ENCODE measurements at regions not wholly inside any gene's neighbourhood (a gene's known extent, or its start where the extent isn't known, plus 50 kb on each side); places are given as distances from the start of the nearest gene placed in this dataset.

GRCh38 chr1:29488086-29488793 is 251.9 kb downstream of the PTPRU start:
- no peaks in the 10 kb centered on the region for H3K27me3 ChIP-seq (replicated peaks; ENCODE audit: control insufficient read depth, insufficient read depth, low read length, poor library complexity, severe bottlenecking)
- H3K36me3 ChIP-seq (ENCODE audit: control insufficient read depth, insufficient read depth, low read length) = no peaks in the 10 kb centered on the region
- DNase-seq = no peak
- no peak overlapping the region for H3K27ac ChIP-seq (ENCODE audit: insufficient read depth, low read length, poor library complexity, severe bottlenecking)
- H3K4me3 ChIP-seq (ENCODE audit: insufficient read depth, low read depth, low read length, poor library complexity, severe bottlenecking) = no peak overlapping the region
- no peaks in the 10 kb centered on the region for H3K4me1 ChIP-seq (ENCODE audit: control insufficient read depth, insufficient read depth, low read length, poor library complexity, severe bottlenecking)
- H3K9me3 ChIP-seq (ENCODE audit: control insufficient read depth, low read length) = no peaks in the 10 kb centered on the region

DNA sequence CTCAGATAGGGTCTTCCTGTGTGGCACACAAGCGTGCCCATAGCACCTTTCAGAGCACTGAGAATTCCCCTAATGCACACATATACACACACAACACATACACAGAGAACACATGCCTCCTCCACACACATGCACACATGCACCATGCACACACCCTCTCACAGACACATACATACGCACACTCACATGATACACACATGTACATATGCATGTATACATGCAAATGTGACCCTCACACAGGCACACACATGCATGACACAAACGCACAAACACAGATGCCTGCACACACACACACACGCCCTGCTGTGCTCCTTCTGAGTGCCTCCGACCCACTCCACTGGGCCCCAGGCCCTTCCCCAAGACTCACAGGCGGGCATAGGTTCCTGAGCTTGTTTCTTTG is 251.0 kb downstream of the PTPRU start:
- no peak overlapping the region for H3K27ac ChIP-seq (ENCODE audit: insufficient read depth, low read length, poor library complexity, severe bottlenecking)
- H3K27me3 ChIP-seq (replicated peaks; ENCODE audit: control insufficient read depth, insufficient read depth, low read length, poor library complexity, severe bottlenecking) = no peaks in the 10 kb centered on the region
- H3K9me3 ChIP-seq (ENCODE audit: control insufficient read depth, low read length) = no peaks in the 10 kb centered on the region
- no peak overlapping the region for H3K4me3 ChIP-seq (ENCODE audit: insufficient read depth, low read depth, low read length, poor library complexity, severe bottlenecking)
- no peak for DNase-seq
- no peaks in the 10 kb centered on the region for H3K36me3 ChIP-seq (ENCODE audit: control insufficient read depth, insufficient read depth, low read length)
- no peaks in the 10 kb centered on the region for H3K4me1 ChIP-seq (ENCODE audit: control insufficient read depth, insufficient read depth, low read length, poor library complexity, severe bottlenecking)

GRCh38 chr1:29485096-29485925 is 249.0 kb downstream of the PTPRU start:
- Histone ChIP-seq H3K4me1 (ENCODE audit: control insufficient read depth, insufficient read depth, low read length, poor library complexity, severe bottlenecking) (no peaks in the 10 kb centered on the region), H3K36me3 (ENCODE audit: control insufficient read depth, insufficient read depth, low read length) (no peaks in the 10 kb centered on the region), H3K9me3 (ENCODE audit: control insufficient read depth, low read length) (no peaks in the 10 kb centered on the region), H3K27ac (ENCODE audit: insufficient read depth, low read length, poor library complexity, severe bottlenecking) (no peak overlapping the region), H3K27me3 (replicated peaks; ENCODE audit: control insufficient read depth, insufficient read depth, low read length, poor library complexity, severe bottlenecking) (no peaks in the 10 kb centered on the region), H3K4me3 (ENCODE audit: insufficient read depth, low read depth, low read length, poor library complexity, severe bottlenecking) (no peak overlapping the region)
- no peak for DNase-seq

DNA sequence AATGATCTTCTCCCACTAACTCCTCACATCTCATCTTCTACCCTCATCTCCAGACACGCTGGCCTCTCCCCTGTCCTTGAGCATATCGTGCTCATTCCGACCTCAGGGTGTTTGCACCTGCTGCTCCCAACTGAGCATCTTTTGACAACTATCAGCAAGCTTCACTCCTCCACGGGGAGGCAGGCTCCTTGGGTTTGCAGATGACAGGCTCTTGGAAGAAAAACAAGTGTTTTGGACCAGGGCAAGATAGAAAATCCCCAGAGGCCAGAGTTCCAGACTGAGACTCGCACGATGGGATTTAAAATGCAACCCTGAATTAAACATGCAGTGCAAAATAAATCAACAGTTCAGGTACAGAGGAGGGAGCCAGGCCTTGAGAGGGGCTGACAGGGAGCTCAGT is 246.7 kb downstream of the PTPRU start:
- Histone ChIP-seq H3K9me3 (ENCODE audit: control insufficient read depth, low read length) (no peaks in the 10 kb centered on the region), H3K36me3 (ENCODE audit: control insufficient read depth, insufficient read depth, low read length) (no peaks in the 10 kb centered on the region), H3K27me3 (replicated peaks; ENCODE audit: control insufficient read depth, insufficient read depth, low read length, poor library complexity, severe bottlenecking) (no peaks in the 10 kb centered on the region), H3K4me1 (ENCODE audit: control insufficient read depth, insufficient read depth, low read length, poor library complexity, severe bottlenecking) (no peaks in the 10 kb centered on the region), H3K27ac (ENCODE audit: insufficient read depth, low read length, poor library complexity, severe bottlenecking) (no peak overlapping the region), H3K4me3 (ENCODE audit: insufficient read depth, low read depth, low read length, poor library complexity, severe bottlenecking) (no peak overlapping the region)
- no peak for DNase-seq

- peaks cover 2% of the 10 kb centered on the region for H3K27me3 ChIP-seq (replicated peaks; ENCODE audit: control insufficient read depth, insufficient read depth, low read length, poor library complexity, severe bottlenecking)
- no peaks in the 10 kb centered on the region for H3K36me3 ChIP-seq (ENCODE audit: control insufficient read depth, insufficient read depth, low read length)
- H3K4me3 ChIP-seq (ENCODE audit: insufficient read depth, low read depth, low read length, poor library complexity, severe bottlenecking) = no peak overlapping the region
- no peaks in the 10 kb centered on the region for H3K4me1 ChIP-seq (ENCODE audit: control insufficient read depth, insufficient read depth, low read length, poor library complexity, severe bottlenecking)
- H3K27ac ChIP-seq (ENCODE audit: insufficient read depth, low read length, poor library complexity, severe bottlenecking) = no peak overlapping the region
- no peaks in the 10 kb centered on the region for H3K9me3 ChIP-seq (ENCODE audit: control insufficient read depth, low read length)
- DNase-seq = no peak
Measured at GRCh38 chr1:29482064-29482463, 245.7 kb downstream of the PTPRU start.

- Histone ChIP-seq H3K9me3 (ENCODE audit: control insufficient read depth, low read length) (no peaks in the 10 kb centered on the region), H3K27me3 (replicated peaks; ENCODE audit: control insufficient read depth, insufficient read depth, low read length, poor library complexity, severe bottlenecking) (peaks cover 2% of the 10 kb centered on the region), H3K4me3 (ENCODE audit: insufficient read depth, low read depth, low read length, poor library complexity, severe bottlenecking) (no peak overlapping the region), H3K27ac (ENCODE audit: insufficient read depth, low read length, poor library complexity, severe bottlenecking) (no peak overlapping the region), H3K36me3 (ENCODE audit: control insufficient read depth, insufficient read depth, low read length) (no peaks in the 10 kb centered on the region), H3K4me1 (ENCODE audit: control insufficient read depth, insufficient read depth, low read length, poor library complexity, severe bottlenecking) (no peaks in the 10 kb centered on the region)
- DNase-seq = no peak
Measured at GRCh38 chr1:29481031-29481430, 244.7 kb downstream of the PTPRU start.

DNA sequence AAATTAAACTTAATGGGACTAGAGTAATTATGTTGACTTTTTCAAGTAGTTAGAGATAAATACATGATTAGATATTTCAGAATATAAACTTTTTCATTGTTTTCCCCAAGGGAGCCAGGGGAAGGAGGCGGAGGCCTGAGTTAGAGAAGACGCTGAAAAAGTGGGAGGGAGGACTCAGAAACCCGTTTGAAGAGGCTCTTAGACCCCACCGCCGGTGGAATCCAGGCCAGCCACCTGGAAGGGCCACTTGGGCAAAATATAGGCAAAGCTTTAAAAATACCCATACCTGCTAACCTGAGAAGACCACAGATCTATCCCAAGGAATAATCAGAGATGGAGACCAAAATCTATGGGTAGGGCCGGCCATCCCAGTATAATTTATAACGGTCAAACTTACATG is 242.6 kb downstream of the PTPRU start:
- H3K27ac ChIP-seq (ENCODE audit: insufficient read depth, low read length, poor library complexity, severe bottlenecking) = no peak overlapping the region
- peaks cover 2% of the 10 kb centered on the region for H3K27me3 ChIP-seq (replicated peaks; ENCODE audit: control insufficient read depth, insufficient read depth, low read length, poor library complexity, severe bottlenecking)
- DNase-seq = no peak
- no peak overlapping the region for H3K4me3 ChIP-seq (ENCODE audit: insufficient read depth, low read depth, low read length, poor library complexity, severe bottlenecking)
- no peaks in the 10 kb centered on the region for H3K4me1 ChIP-seq (ENCODE audit: control insufficient read depth, insufficient read depth, low read length, poor library complexity, severe bottlenecking)
- no peaks in the 10 kb centered on the region for H3K36me3 ChIP-seq (ENCODE audit: control insufficient read depth, insufficient read depth, low read length)
- no peaks in the 10 kb centered on the region for H3K9me3 ChIP-seq (ENCODE audit: control insufficient read depth, low read length)

GRCh38 chr1:29478151-29478791 is 241.9 kb downstream of the PTPRU start:
- no peak for DNase-seq
- H3K4me3 ChIP-seq (ENCODE audit: insufficient read depth, low read depth, low read length, poor library complexity, severe bottlenecking) = no peak overlapping the region

DNA sequence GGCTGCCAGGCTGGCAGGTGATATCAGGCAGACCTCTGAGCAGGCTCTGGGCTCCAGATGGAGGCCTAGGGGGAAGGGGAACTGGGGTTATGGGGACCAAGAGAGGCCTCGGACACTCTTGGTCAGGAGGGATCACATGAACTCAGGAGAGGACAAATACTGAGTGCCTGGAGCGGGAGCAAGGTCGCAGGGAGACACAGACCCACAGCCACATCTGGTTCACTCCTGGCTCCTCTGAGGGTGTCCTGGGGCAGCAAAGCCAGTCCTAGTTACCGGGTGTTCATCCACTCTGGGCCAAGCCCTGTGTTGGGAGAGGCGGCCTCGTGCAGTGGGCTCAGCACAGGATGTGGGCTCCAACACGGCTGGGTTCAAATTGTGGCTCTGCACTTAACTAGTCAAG is 239.0 kb downstream of the PTPRU start:
- no peaks in the 10 kb centered on the region for H3K9me3 ChIP-seq (ENCODE audit: control insufficient read depth, low read length)
- peaks cover 2% of the 10 kb centered on the region for H3K27me3 ChIP-seq (replicated peaks; ENCODE audit: control insufficient read depth, insufficient read depth, low read length, poor library complexity, severe bottlenecking)
- H3K4me1 ChIP-seq (ENCODE audit: control insufficient read depth, insufficient read depth, low read length, poor library complexity, severe bottlenecking) = no peaks in the 10 kb centered on the region
- no peak for DNase-seq
- H3K36me3 ChIP-seq (ENCODE audit: control insufficient read depth, insufficient read depth, low read length) = no peaks in the 10 kb centered on the region
- H3K4me3 ChIP-seq (ENCODE audit: insufficient read depth, low read depth, low read length, poor library complexity, severe bottlenecking) = no peak overlapping the region
- H3K27ac ChIP-seq (ENCODE audit: insufficient read depth, low read length, poor library complexity, severe bottlenecking) = no peak overlapping the region

More at GRCh38 chr1:29478151-29478791, 241.9 kb downstream of the PTPRU start:
- no peaks in the 10 kb centered on the region for H3K9me3 ChIP-seq (ENCODE audit: control insufficient read depth, low read length)
- no peaks in the 10 kb centered on the region for H3K4me1 ChIP-seq (ENCODE audit: control insufficient read depth, insufficient read depth, low read length, poor library complexity, severe bottlenecking)
- peaks cover 2% of the 10 kb centered on the region for H3K27me3 ChIP-seq (replicated peaks; ENCODE audit: control insufficient read depth, insufficient read depth, low read length, poor library complexity, severe bottlenecking)
- no peaks in the 10 kb centered on the region for H3K36me3 ChIP-seq (ENCODE audit: control insufficient read depth, insufficient read depth, low read length)
- H3K27ac ChIP-seq (ENCODE audit: insufficient read depth, low read length, poor library complexity, severe bottlenecking) = no peak overlapping the region
